ENCODE measurements at regions not wholly inside any gene's neighbourhood (a gene's known extent, or its start where the extent isn't known, plus 50 kb on each side); places are given as distances from the start of the nearest gene placed in this dataset.

DNA sequence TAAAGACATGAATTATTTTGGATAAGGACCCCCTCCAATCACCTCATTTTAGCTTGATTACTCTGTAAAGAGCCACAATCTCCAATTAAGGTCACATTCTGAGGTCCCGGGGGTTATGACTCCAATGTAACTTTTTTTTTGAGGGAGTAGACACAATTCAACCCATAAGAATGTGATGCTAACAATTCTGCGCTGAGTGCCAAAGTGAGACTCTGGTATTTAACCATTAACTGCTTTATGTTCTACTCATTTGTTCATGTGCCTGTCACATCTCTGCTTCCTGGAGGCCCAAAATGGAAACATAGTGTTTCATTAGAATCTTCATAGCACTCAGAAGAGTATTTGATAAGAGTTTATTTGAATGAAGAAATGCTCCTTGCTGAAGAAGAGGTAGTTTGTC lies 234.8 kb downstream of the CPE start:
- TF ChIP-seq, protein P1, sequence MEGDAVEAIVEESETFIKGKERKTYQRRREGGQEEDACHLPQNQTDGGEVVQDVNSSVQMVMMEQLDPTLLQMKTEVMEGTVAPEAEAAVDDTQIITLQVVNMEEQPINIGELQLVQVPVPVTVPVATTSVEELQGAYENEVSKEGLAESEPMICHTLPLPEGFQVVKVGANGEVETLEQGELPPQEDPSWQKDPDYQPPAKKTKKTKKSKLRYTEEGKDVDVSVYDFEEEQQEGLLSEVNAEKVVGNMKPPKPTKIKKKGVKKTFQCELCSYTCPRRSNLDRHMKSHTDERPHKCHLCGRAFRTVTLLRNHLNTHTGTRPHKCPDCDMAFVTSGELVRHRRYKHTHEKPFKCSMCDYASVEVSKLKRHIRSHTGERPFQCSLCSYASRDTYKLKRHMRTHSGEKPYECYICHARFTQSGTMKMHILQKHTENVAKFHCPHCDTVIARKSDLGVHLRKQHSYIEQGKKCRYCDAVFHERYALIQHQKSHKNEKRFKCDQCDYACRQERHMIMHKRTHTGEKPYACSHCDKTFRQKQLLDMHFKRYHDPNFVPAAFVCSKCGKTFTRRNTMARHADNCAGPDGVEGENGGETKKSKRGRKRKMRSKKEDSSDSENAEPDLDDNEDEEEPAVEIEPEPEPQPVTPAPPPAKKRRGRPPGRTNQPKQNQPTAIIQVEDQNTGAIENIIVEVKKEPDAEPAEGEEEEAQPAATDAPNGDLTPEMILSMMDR (IDR thresholded peaks at IDR 0.05; ENCODE audit: insufficient read depth, low read depth, low read length): no peak
- TF ChIP-seq EZH2 (IDR thresholded peaks at IDR 0.05; ENCODE audit: insufficient read depth, low read length): no peak

Measured in astrocyte (in vitro differentiated cells and primary cell).